ENCODE measurements at regions not wholly inside any gene's neighbourhood (a gene's known extent, or its start where the extent isn't known, plus 50 kb on each side); places are given as distances from the start of the nearest gene placed in this dataset.

GRCh38 chr15:87368511-87368910, 888.0 kb downstream of the NTRK3 start:
- no peak overlapping the region for H3K4me2 ChIP-seq
- no peaks in the 10 kb centered on the region for H3K9me3 ChIP-seq (ENCODE audit: insufficient read depth, low read depth)
- no peak overlapping the region for H3K4me3 ChIP-seq
- no peak for TF ChIP-seq EZH2 (IDR thresholded peaks at IDR 0.05; ENCODE audit: low read depth)
- TF ChIP-seq CTCF (conservative IDR thresholded peaks at IDR 0.05), result no peak
- H3K27me3 ChIP-seq (ENCODE audit: insufficient read depth, low read depth), result no peaks in the 10 kb centered on the region
- ChIA-PET POLR2A (ENCODE audit: unreplicated experiment) (no interaction called here), CTCF (no interaction called here)
- H3K36me3 ChIP-seq (ENCODE audit: low read depth), result no peaks in the 10 kb centered on the region
- BruUV-seq (replicated peaks), result no TSS peak
- DNase-seq, result no peak
- H3K27ac ChIP-seq, result no peak overlapping the region
- no peaks in the 10 kb centered on the region for H3K9me2 ChIP-seq (ENCODE audit: insufficient read depth)
- H4K20me1 ChIP-seq (ENCODE audit: insufficient read depth), result no peaks in the 10 kb centered on the region
- 0 out of 2 replicates have a peak, but pooled peaks cover 6% of the 10 kb centered on the region for H3K4me1 ChIP-seq (replicated peaks; ENCODE audit: insufficient read depth)
- 0 out of 2 replicates have a peak, but pooled peaks cover 3% of the 10 kb centered on the region for H3F3A ChIP-seq (ENCODE audit: insufficient read depth, low read depth)
- no peaks in the 10 kb centered on the region for H3K79me2 ChIP-seq (ENCODE audit: low read depth)
- no peak overlapping the region for H2AFZ ChIP-seq
- intact Hi-C loops (cut with micrococcal nuclease; ENCODE audit: unreplicated experiment), result no loop called here

- intact Hi-C loops (cut with micrococcal nuclease; ENCODE audit: unreplicated experiment), result no loop called here
- Histone ChIP-seq H3K4me3 (no peak overlapping the region), H3F3A (ENCODE audit: insufficient read depth, low read depth) (0 out of 2 replicates have a peak, but pooled peaks cover 3% of the 10 kb centered on the region), H3K9me2 (ENCODE audit: insufficient read depth) (no peaks in the 10 kb centered on the region), H2AFZ (no peak overlapping the region), H3K36me3 (ENCODE audit: low read depth) (no peaks in the 10 kb centered on the region), H3K27ac (no peak overlapping the region), H3K27me3 (ENCODE audit: insufficient read depth, low read depth) (no peaks in the 10 kb centered on the region), H3K79me2 (ENCODE audit: low read depth) (no peaks in the 10 kb centered on the region), H3K9me3 (ENCODE audit: insufficient read depth, low read depth) (no peaks in the 10 kb centered on the region), H4K20me1 (ENCODE audit: insufficient read depth) (no peaks in the 10 kb centered on the region), H3K4me2 (no peak overlapping the region), H3K4me1 (replicated peaks; ENCODE audit: insufficient read depth) (0 out of 2 replicates have a peak, but pooled peaks cover 6% of the 10 kb centered on the region)
- DNase-seq, result no peak
- no TSS peak for BruUV-seq (replicated peaks)
- no peak for TF ChIP-seq CTCF (conservative IDR thresholded peaks at IDR 0.05)
- no peak for TF ChIP-seq EZH2 (IDR thresholded peaks at IDR 0.05; ENCODE audit: low read depth)
- ChIA-PET CTCF (no interaction called here), POLR2A (ENCODE audit: unreplicated experiment) (no interaction called here)
Measured at GRCh38 chr15:87365186-87365585, 891.4 kb downstream of the NTRK3 start.

GRCh38 chr15:87362531-87362930, 894.0 kb downstream of the NTRK3 start:
- Histone ChIP-seq H2AFZ (no peak overlapping the region), H3K79me2 (ENCODE audit: low read depth) (no peaks in the 10 kb centered on the region), H3K4me2 (no peak overlapping the region), H3F3A (ENCODE audit: insufficient read depth, low read depth) (no peaks in the 10 kb centered on the region), H3K9me3 (ENCODE audit: insufficient read depth, low read depth) (no peaks in the 10 kb centered on the region), H4K20me1 (ENCODE audit: insufficient read depth) (no peaks in the 10 kb centered on the region), H3K36me3 (ENCODE audit: low read depth) (no peaks in the 10 kb centered on the region), H3K4me1 (replicated peaks; ENCODE audit: insufficient read depth) (no peaks in the 10 kb centered on the region), H3K9me2 (ENCODE audit: insufficient read depth) (no peaks in the 10 kb centered on the region), H3K4me3 (no peak overlapping the region), H3K27ac (no peak overlapping the region), H3K27me3 (ENCODE audit: insufficient read depth, low read depth) (no peaks in the 10 kb centered on the region)
- TF ChIP-seq CTCF (conservative IDR thresholded peaks at IDR 0.05) (no peak), EZH2 (IDR thresholded peaks at IDR 0.05; ENCODE audit: low read depth) (no peak)
- BruUV-seq (replicated peaks), result no TSS peak
- no peak for DNase-seq
- CTCF ChIA-PET, result no interaction called here
- intact Hi-C loops (cut with micrococcal nuclease; ENCODE audit: unreplicated experiment), result no loop called here
- POLR2A ChIA-PET (ENCODE audit: unreplicated experiment), result no interaction called here

Measured in PC-9 (cell line).